GM18870 (cell line): ENCODE measurements at regions not wholly inside any gene's neighbourhood (a gene's known extent, or its start where the extent isn't known, plus 50 kb on each side); places are given as distances from the start of the nearest gene placed in this dataset.
A peak's percentile ranks its signal among the peaks of the same experiment; 100 is the strongest.
"Not testable (repeated sequence)": the region's sequence is repeated elsewhere in the genome, so short reads cannot be mapped to it uniquely, and the experiment has no call there.

Experiments
- ATAC-seq: cut with Tn5 transposase; IDR thresholded peaks from one replicate; pipeline ENCODE4 v1.9.1; 2021; ENCODE audit warnings: moderate library complexity; ENCODE audit not compliant: unreplicated experiment

- no peak for ATAC-seq
These were observed 369.0 kb downstream of the MAT2B start for GRCh38 chr5:163874431-163874830.

GRCh38 chr5:163874912-163875311 is 369.5 kb downstream of the MAT2B start:
- ATAC-seq: not testable (repeated sequence)

- ATAC-seq: no peak
These were observed 372.4 kb downstream of the MAT2B start for GRCh38 chr5:163877865-163878264.

- ATAC-seq: no peak
These were observed 373.1 kb downstream of the MAT2B start for GRCh38 chr5:163878490-163878889.

GRCh38 chr5:163880302-163880701 is 374.9 kb downstream of the MAT2B start:
- ATAC-seq: no peak

GRCh38 chr5:163885117-163885516 is 379.7 kb downstream of the MAT2B start:
- ATAC-seq: no peak

GRCh38 chr5:163887854-163888253 is 382.4 kb downstream of the MAT2B start:
- ATAC-seq: no peak

GRCh38 chr5:163888366-163888765 is 382.9 kb downstream of the MAT2B start:
- ATAC-seq: no peak

GRCh38 chr5:163889369-163889768 is 383.9 kb downstream of the MAT2B start:
- no peak for ATAC-seq

- ATAC-seq: no peak
These were observed 384.8 kb downstream of the MAT2B start for GRCh38 chr5:163890261-163890660.

- ATAC-seq: no peak
These were observed 387.9 kb downstream of the MAT2B start for GRCh38 chr5:163893281-163893680.

- ATAC-seq: no peak
These were observed 389.2 kb downstream of the MAT2B start for GRCh38 chr5:163894645-163895044.

- no peak for ATAC-seq
These were observed 393.5 kb downstream of the MAT2B start for GRCh38 chr5:163898873-163899272.

GRCh38 chr5:163907783-163908182 is 402.4 kb downstream of the MAT2B start:
- ATAC-seq: peak; percentile 59

GRCh38 chr5:163908253-163908652 is 402.8 kb downstream of the MAT2B start:
- peak; percentile 14 for ATAC-seq

GRCh38 chr5:163910226-163910625 is 404.8 kb downstream of the MAT2B start:
- ATAC-seq: no peak

GRCh38 chr5:163912046-163912445 is 406.6 kb downstream of the MAT2B start:
- ATAC-seq: no peak

- ATAC-seq: no peak
These were observed 408.1 kb downstream of the MAT2B start for GRCh38 chr5:163913548-163913947.

GRCh38 chr5:163914910-163915309 is 409.5 kb downstream of the MAT2B start:
- peak; percentile 14 for ATAC-seq

- peak; percentile 73 for ATAC-seq
These were observed 410.1 kb downstream of the MAT2B start for GRCh38 chr5:163915481-163915961.

GRCh38 chr5:163916376-163916775 is 411.0 kb downstream of the MAT2B start:
- peak; percentile 95 for ATAC-seq

- no peak for ATAC-seq
These were observed 411.4 kb downstream of the MAT2B start for GRCh38 chr5:163916861-163917260.

GRCh38 chr5:163917747-163918146 is 412.3 kb downstream of the MAT2B start:
- no peak for ATAC-seq

- ATAC-seq: not testable (repeated sequence)
These were observed 429.6 kb downstream of the MAT2B start for GRCh38 chr5:163934990-163935389.
